ENCODE measurements at regions not wholly inside any gene's neighbourhood (a gene's known extent, or its start where the extent isn't known, plus 50 kb on each side); places are given as distances from the start of the nearest gene placed in this dataset.

DNA sequence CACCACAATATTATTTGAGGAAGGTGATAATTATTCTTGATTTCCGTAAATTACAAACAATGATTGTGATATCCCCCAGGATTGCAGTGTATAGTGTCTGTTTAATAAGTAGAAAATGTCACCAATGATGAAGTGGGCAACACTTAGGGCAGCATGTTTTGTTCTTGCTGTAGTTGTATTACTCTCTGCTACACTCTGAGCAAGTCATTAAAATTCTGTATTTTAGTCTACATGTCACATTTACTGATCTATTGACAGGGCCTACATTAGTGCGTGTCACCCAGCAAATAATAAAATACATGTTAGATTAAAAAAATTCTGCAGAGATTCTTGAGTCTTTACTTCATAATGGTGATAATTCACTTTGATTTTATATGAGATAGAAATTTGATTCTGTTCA is 247.6 kb downstream of the TMX3 start:
- intact Hi-C loops (cut with micrococcal nuclease): no loop called here

DNA sequence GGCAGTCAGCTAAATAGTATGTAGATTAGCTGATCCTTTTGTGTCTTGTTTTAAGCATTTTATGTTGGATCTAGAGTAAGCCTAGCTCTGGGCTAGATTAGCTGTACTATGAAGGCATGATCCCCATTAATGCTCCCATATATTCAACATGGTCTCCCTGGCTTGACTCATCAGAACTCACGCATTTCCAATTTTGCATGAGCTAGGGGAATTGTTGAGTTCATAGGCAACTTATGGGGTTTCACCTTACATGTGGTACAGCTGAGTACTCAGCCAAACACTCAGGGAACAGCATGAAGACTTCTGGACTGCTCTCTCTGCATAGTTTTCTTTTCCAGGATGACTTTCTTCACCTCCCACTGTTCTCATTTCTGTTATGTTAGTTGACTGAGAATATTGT is 248.2 kb downstream of the TMX3 start:
- intact Hi-C loops (cut with micrococcal nuclease): no loop called here

DNA sequence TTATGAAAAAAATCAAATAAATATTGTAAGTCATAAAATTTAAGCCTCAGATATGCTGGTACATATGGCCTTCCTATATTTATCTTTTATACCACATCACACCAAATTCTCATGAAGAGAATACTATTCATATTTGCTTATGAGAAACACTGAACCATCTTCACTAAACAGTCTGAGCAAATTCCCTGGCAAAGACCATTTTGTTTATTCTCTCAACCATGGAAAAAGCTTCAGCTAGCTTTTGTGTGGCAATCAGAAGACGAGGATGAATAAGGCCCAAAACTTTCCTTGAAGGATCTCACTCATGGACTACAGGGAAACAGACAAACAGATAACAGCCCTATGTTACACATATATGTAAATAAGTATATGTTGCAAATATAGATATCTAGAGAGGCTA is 252.1 kb downstream of the TMX3 start:
- intact Hi-C loops (cut with micrococcal nuclease): no loop called here

DNA sequence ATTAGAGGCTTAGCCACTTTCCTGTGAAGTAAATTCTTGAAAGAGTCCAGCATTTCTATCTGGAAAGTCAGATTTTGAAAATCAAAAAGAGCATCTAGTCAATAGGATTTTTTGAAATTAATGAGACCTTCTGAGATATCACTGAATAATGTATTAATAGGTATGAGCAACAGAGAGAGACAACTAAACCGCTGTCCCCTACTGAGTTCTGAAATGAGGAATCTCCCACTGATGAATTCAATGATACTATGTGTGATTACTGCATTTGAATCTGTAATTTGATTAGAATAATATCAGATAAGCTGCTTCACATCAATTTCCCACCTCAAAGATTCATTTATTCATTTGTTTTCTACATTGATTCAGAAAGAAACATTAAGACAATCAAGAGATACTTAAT is 252.8 kb downstream of the TMX3 start:
- intact Hi-C loops (cut with micrococcal nuclease): no loop called here

DNA sequence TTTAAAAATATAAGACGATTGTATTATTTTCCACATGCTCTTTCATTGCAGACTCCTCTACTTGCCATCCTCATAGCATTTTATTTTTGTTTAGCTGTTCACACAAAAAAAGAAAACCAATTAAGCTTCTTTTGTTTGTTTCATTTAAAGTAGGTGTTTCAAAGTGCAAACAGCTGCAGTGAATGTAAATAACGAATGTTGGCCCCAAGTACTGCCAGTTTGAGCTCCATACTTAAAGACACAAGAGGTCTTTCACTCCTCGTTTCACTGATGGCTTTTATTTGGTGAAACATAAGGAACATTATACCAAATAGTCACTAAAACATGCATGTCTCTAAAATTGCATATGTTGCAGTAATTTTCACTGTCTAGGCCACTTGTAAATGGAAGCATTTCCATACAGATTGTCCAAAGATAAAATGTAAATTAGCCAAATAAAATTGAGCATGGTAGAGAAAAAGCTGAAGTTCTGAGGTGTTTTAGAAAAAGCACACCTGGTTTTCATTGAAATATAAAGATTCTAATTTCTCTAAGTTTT is 253.4 kb downstream of the TMX3 start:
- intact Hi-C loops (cut with micrococcal nuclease): no loop called here

DNA sequence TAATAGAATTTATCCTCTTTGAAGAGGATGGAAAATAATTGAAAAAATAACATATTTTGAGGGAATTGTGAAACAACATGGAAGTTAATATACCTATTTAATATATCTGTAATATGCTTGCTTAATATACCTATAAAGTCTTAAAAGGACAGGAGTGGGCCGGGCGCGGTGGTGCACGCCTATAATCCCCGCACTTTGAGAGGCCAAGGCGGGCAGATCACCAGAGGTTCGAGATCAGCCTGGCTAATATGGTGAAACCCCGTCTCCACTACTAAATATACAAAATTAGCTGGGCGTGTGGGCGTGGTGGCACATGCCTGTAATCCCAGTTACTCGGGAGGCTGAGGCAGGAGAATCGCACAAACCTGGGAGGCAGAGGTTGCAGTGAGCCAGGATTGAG is 254.9 kb downstream of the TMX3 start:
- intact Hi-C loops (cut with micrococcal nuclease): no loop called here

DNA sequence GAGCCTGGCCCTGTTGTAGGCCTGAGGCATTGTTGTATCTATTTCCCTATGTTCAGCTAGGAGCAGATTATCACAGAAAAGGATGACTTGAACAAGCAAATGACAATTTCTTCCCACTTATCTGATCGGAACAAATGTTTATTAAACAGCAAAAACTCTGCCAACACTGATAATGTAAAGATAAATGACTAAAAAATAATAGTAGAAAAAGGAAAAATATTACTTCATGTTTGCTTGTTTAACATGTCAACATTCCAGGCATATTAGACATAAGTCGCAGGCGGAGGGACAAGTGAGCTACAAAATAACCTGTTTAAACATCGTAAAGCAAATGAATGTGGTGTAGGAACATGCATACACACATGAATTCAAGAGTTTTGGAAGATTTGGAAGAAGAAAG is 257.9 kb downstream of the TMX3 start:
- intact Hi-C loops (cut with micrococcal nuclease): no loop called here

DNA sequence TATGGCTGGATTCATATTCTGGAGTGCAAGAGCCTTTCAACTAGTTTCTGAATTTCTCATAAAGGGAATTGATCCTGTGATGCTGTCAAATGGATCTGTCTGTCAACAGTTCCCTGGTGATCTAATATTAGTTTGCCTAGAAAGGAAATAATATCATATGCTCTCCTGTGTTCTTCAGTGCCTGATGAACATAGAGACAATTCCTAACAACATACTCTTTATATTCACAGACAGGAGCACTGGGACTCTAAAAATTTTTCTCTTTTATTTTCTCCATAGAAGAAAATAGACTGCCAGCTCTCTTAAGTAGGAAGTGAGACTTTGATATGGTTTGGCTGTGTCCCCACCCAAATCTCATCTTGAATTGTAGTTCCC is 259.7 kb downstream of the TMX3 start:
- intact Hi-C loops (cut with micrococcal nuclease): no loop called here

DNA sequence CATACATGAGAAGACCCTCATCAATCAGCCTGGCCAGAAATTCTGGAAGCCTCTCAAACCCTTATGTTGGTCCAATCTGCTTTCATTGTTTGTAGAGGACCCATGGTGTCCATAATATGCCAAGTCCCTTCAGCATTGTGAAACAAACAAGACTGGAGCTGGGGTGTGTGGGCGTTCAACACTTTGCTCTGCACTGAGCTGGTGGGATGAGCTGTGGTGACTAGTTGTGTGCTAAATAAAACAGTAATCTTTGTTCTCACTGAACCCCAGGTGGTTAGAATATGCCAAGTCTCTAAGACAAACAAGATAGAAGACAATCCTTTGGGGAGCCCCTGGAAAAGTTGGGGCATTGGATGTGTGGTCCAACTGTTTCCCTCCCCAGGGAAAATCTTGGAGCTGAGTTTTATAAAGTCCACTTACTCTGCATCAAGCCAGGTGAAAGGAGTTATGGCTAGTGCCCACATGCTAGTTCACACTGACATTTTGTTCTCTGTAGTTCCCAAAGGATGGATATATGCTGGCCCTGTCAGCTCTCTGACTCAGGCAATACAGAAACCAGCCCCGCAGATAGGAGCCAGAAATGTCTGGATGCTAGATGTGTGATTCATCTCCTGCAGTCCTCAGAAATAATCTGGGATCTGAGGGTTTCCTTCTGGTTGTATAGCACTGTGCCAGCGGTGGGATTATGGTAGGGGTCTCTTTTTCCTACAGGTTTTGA is 260.2 kb downstream of the TMX3 start:
- intact Hi-C loops (cut with micrococcal nuclease): no loop called here

DNA sequence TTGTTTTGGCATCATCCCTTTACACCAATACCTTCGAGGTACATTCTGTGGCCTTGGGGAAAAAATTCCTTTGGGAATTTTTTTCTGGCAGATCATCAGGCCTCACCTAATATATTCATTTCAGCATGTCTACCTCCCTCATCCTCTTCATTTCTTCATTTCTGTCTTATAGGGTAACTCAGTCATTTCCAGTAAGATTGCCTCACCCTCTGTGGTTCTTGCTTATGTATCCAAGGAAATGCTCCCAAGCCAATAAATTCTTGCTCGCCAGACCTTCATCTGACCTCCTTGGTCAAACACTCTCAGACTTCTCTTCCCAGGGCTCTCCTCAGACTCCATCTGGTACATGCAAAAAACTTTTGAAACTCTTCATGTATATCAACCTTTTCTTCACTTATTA is 265.6 kb downstream of the TMX3 start:
- intact Hi-C loops (cut with micrococcal nuclease): no loop called here

DNA sequence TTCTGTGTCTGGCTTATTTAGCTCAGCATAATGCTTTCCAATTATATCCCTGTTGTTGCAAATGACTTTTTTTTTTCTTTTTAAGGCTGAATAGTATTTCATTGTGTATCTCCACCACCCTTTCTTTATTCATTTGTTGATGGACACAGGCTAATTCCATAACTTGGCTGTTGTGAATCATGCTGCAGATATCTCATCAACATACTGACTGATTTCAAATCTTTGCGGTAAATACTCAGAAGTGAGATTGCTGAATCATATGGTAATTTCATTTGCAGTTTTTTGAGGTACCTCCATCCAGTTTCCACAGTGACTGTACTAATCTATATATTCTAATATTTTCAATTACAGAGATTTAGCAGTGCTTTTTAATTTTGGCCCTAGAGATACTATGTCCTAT is 266.2 kb downstream of the TMX3 start:
- intact Hi-C loops (cut with micrococcal nuclease): no loop called here

DNA sequence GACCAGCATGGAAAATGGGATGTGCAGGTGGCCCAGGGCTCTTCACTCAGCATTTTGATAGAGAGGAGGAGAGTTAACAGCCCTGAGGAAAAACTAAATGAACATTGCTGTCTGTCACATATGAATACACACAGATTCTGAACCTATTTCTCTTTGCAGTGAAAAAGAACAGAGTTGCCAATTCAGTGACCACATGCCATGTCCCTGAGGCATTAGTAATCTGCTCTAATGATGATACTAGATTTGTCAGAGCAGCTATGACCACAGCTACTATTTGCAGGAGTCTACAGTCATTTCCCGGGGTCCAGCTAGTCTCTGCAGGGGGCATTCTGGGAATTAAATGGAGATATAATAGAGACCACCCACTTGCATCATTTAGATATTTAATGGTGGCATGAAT is 267.6 kb downstream of the TMX3 start:
- intact Hi-C loops (cut with micrococcal nuclease): no loop called here

DNA sequence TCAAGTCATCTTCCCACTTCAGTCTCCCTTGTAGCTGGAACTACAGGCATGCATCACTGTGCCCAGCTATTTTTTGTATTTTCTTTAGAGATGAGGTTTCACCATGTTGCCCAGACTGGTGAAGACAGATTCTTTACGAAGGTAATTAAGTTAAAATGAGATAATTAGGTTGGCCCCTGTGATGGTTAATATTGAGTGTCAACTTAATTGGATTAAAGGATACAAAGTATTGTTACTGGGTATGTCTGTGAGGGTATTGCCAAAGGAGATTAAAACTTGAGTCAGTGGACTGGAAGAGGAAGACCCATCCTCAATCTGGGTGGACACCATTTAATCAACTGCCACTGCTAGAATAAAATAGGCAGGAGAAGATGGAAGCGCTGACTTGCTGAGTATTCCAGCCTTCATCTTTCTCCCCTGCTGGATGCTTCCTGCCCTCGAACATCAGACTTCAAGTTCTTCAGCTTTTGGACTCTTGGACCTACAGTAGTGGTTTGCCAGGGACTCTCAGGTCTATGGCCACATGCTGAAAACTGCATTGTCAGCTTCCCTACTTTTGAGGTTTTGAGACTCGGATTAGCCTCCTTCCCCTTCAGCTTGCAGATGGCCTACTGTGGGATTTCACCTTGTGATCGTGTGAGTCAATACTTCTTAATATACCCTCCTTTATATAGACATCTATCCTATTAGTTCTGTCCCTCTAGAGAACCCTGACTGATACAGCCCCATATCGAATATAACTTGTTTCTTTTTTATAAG is 269.1 kb downstream of the TMX3 start:
- intact Hi-C loops (cut with micrococcal nuclease): no loop called here

DNA sequence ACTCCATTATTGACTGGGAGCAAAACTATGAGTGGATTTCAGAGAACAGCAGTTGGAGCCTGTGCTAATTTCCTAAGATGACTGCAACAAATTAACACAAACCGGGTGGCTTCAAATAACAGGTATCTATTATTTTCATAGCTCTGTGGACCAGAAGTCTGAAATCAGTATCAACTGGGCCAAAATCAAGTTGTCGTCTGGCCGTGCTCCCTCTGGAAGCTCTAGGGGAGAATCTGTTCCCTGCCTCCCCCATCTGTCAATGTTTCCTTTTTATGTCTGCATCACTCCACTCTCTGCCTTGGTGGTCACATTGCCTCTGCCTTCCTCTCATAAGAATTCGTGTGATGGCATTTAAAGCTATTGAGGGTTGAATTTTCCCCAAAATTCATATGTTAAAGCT is 269.8 kb downstream of the TMX3 start:
- intact Hi-C loops (cut with micrococcal nuclease): no loop called here

DNA sequence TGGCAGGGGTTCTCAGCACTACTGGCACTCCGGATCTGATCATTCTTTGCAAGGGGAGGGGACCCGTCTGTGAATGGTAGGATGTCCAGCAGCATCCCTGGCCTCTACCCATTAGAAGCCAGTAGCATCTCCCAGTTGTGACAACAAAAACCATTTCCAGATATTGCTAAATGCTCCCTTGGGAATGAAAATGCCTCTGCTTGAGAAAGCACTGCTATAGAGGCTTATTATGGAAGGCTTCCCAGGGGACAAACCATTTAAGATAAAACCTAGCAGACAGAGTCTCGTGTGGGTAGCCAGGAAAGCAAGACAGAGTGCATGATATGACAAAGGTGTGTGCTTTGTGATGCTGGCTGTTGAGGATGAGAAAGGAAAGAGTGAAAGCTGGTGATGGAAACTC is 273.7 kb downstream of the TMX3 start:
- intact Hi-C loops (cut with micrococcal nuclease): no loop called here

DNA sequence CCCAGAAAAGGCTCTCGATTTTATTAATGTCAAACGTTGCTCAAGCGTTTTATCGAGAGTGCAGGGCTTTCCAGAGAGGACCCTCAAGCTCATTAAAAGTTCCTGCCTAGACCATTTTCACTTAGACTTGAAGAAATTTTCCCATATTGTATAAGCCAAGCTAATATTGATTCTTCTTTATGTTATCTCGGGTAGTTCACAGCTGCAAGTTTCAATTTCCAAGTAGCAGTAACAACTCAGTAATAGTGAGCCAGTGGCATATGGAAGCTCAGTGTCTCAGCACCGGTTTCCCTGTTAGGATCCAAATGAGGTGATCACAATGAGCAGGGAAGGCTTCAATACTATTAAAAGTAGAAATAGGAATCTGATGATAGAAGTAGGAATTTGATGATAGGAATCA is 274.5 kb downstream of the TMX3 start:
- intact Hi-C loops (cut with micrococcal nuclease): no loop called here

DNA sequence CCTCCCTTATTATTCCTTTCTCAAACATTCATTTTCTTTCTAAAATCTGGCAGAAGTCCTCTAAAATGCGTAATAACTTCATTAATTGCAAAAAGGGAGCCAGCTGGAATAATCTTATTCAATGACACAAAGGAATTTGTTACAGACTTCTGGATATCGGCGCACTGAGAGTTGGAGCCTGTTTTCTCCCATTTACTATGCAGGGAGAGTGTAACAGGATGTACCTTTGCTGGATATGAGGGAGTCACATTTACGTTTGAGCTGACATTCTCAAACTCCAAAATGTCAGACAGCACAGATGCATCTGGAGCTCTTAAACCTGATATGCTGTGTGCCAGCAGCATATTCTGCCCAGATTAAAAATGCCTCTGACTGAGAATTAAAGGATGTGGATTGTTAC is 275.3 kb downstream of the TMX3 start:
- intact Hi-C loops (cut with micrococcal nuclease): no loop called here

DNA sequence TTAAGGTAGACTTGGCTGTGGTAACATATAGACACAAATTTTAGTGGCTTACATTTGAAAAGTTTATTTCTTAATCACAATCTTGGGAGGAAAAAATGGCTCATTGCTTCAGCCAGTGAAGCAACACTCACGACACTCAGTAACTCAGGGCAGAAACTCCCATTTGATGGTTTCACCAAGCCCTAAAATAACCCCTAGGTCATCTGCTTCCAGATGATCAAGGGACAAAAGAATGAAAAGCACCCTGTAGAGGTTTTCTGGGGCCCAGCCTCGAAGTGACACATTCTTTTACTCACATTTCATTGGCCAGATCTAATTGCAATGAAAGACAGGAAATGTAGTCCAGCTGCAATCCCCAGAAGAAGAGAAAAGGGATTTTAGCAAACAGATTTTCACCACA is 275.9 kb downstream of the TMX3 start:
- intact Hi-C loops (cut with micrococcal nuclease): no loop called here

DNA sequence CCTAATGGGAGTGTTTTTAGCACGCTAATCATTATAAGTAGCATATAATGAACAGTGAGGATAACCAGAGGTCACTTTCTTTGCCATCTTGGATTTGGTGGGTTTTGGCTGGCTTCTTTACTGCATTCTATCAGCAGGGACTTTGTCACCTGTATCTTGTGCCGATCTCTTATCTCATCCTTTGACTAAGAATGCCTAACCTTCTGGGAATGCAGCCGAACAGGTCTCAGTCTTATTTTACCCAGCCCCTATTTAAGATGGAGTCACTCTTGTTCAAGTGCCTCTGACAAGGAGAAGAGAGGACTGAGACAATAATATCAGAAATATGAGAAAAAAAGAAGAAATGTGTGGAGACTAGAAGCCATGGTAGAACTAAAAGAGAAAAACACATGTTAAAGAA is 276.4 kb downstream of the TMX3 start:
- intact Hi-C loops (cut with micrococcal nuclease): no loop called here

DNA sequence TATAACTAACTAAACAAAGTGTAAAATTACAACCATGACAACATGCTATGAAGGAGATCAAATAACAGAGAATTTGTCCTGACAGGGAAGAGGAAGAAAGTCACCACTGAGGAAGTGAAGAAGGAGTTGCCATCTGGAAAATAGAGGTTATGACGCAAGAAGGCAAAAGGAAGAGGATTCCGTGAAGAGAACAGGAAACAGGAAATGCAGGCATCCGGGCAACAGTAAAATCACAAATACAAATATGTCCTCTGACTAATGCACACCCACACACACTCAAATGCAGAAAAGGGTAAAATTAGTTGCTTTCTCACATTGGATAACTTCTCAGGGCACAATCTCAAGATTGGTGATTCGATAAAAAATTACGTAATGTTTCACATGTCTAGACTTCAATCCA is 278.4 kb downstream of the TMX3 start:
- intact Hi-C loops (cut with micrococcal nuclease): no loop called here

DNA sequence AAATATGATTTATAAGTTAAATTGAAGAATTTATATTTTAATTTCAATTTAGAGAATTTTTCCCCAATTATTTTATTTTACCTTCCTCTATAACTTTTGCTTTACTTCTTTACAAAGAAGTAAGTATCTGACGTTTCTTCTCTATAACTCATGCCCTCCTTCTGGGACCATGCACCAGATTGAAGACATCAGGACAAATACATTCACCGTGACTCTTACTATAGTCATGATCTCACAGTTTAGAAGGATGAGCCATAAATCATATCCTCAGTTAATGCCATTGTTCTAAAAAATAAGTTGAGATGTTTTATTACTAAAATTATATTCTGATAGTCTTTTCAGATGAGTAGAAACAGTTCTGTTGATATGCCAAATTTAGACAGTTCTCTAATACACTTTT is 279.3 kb downstream of the TMX3 start:
- intact Hi-C loops (cut with micrococcal nuclease): no loop called here

DNA sequence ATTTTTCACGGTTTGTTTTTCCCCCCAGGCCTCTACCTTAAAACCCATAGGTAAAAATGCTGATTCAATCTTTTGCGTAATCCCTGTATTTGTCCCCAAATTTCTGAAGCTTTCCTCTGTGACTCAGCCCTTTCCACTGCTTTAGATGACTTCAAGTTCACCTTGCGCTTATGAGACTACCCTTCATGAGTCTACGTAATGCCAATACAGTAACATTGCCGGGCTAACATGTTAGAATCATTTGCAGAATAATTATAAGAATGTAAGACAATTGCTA is 283.0 kb downstream of the TMX3 start:
- intact Hi-C loops (cut with micrococcal nuclease): no loop called here
